ENCODE measurements at regions not wholly inside any gene's neighbourhood (a gene's known extent, or its start where the extent isn't known, plus 50 kb on each side); places are given as distances from the start of the nearest gene placed in this dataset.

DNA sequence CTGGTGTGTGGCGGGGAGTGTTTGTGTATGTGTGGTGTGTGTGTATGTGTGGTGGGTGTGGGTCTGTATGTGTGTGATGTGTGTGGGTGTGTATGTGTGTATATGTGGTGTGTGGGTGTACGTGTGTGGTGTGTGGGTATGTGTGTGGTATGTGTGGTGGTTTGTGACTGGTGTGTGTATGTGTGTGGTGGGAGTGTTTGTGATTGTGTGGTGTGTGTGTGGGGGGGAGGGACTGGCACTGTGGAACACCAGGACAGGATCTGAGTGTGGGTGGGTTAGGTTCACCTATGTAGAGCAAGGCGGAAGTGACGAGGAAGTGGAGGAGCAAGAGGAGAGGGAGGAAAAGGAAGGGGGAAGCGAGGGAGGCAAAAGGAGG, 510.8 kb downstream of the SHQ1 start (continued):
- TF ChIP-seq, protein P1, sequence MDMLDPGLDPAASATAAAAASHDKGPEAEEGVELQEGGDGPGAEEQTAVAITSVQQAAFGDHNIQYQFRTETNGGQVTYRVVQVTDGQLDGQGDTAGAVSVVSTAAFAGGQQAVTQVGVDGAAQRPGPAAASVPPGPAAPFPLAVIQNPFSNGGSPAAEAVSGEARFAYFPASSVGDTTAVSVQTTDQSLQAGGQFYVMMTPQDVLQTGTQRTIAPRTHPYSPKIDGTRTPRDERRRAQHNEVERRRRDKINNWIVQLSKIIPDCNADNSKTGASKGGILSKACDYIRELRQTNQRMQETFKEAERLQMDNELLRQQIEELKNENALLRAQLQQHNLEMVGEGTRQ (IDR thresholded peaks at IDR 0.05; ENCODE audit: low read depth, low read length), result no peak
- TF ChIP-seq FOS (IDR thresholded peaks at IDR 0.05; ENCODE audit: low read depth, low read length) (no peak), RFX5 (IDR thresholded peaks at IDR 0.05; ENCODE audit: low read depth, low read length) (no peak), RCOR1 (IDR thresholded peaks at IDR 0.05; ENCODE audit: insufficient replicate concordance, low read length) (no peak), POLR2A (IDR thresholded peaks at IDR 0.05; ENCODE audit: low read depth, low read length) (no peak), SMC3 (IDR thresholded peaks at IDR 0.05; ENCODE audit: low read depth, low read length) (no peak), BHLHE40 (IDR thresholded peaks at IDR 0.05; ENCODE audit: low read depth, low read length) (no peak)

Data from IMR-90 (cell line).